IMR-90 (cell line): ENCODE measurements at regions not wholly inside any gene's neighbourhood (a gene's known extent, or its start where the extent isn't known, plus 50 kb on each side); places are given as distances from the start of the nearest gene placed in this dataset.

ENCODE experiments used
- ATAC-seq: fragments of 200-7000 bp; cut with Tn5 transposase; 2 replicates; pipeline ENCODE4 v1.9.1; 2020; ENCODE audit warnings: low read depth, mild to moderate bottlenecking, moderate library complexity
- BruUV-seq: library from RNA; stranded (reverse); fragments of 400-500 nt; replicated peaks from 2 replicates; lab custom pipeline; 2021; lab: Mats Ljungman, UMichigan
- CTCF ChIA-PET: fragments of 300-600 bp; formaldehyde crosslinking; extraction: SDS; loops from one replicate; lab custom pipeline; 2021; ENCODE audit warnings: antibody characterized with exemption; lab: Yijun Ruan, JAX
- POLR2A ChIA-PET: fragments of 300-600 bp; sonication (Branson Sonifier 250); formaldehyde crosslinking; loops from one replicate; lab custom pipeline; 2022; ENCODE audit warnings: antibody characterized with exemption; ENCODE audit not compliant: unreplicated experiment; lab: Charles Lee
- DNase-seq: peaks from one replicate; pipeline ENCODE4 v3.0.0; 2013
- H2AFZ ChIP-seq: replicated peaks from 2 replicates; pipeline ENCODE3; 2013; ENCODE audit warnings: low read length, mild to moderate bottlenecking; ENCODE audit not compliant: poor library complexity
- H2AK5ac ChIP-seq: 2 replicates; pipeline ENCODE4 v1.6.1; 2013; ENCODE audit warnings: low read depth, low read length, inconsistent platforms
- H2AK9ac ChIP-seq: replicated peaks from 2 replicates; pipeline ENCODE3; 2013; ENCODE audit warnings: mild to moderate bottlenecking, low read depth, low read length, moderate library complexity; ENCODE audit not compliant: poor library complexity
- H2BK120ac ChIP-seq: 2 replicates; pipeline ENCODE4 v1.6.1; 2013; ENCODE audit warnings: low read depth, low read length, inconsistent platforms
- H2BK15ac ChIP-seq: 3 replicates; pipeline ENCODE4 v1.6.1; 2013; ENCODE audit warnings: low read depth, low read length, inconsistent platforms
- H2BK20ac ChIP-seq: 2 replicates; pipeline ENCODE4 v1.6.1; 2013; ENCODE audit warnings: low read depth, mild to moderate bottlenecking, inconsistent platforms, low read length, moderate library complexity
- H2BK5ac ChIP-seq: 2 replicates; pipeline ENCODE4 v1.6.1; 2013; ENCODE audit warnings: mild to moderate bottlenecking, low read depth, low read length, inconsistent platforms; ENCODE audit not compliant: poor library complexity, severe bottlenecking
- H3K14ac ChIP-seq: replicated peaks from 2 replicates; pipeline ENCODE4 v1.6.1; 2013; ENCODE audit warnings: low read depth, low read length, inconsistent platforms
- H3K18ac ChIP-seq: 2 replicates; pipeline ENCODE4 v1.6.1; 2013; ENCODE audit warnings: low read depth, low read length, control low read depth
- H3K23ac ChIP-seq: 2 replicates; pipeline ENCODE4 v1.6.1; 2013; ENCODE audit warnings: low read depth, low read length, inconsistent platforms
- H3K27ac ChIP-seq: 2 replicates; pipeline ENCODE4 v1.5.1; 2013; ENCODE audit warnings: mild to moderate bottlenecking, control low read depth, low read length; ENCODE audit not compliant: insufficient read depth
- H3K27me3 ChIP-seq: 2 replicates; pipeline ENCODE4 v1.6.1; 2013; ENCODE audit warnings: low read length; ENCODE audit not compliant: control insufficient read depth, insufficient read depth
- H3K36me3 ChIP-seq: 2 replicates; pipeline ENCODE4 v1.6.1; 2013; ENCODE audit warnings: low read length, mixed read lengths; ENCODE audit not compliant: control insufficient read depth, insufficient read depth
- H3K4ac ChIP-seq: 2 replicates; pipeline ENCODE4 v1.6.1; 2013; ENCODE audit warnings: low read depth, low read length, inconsistent platforms
- H3K4me1 ChIP-seq: 2 replicates; pipeline ENCODE4 v1.6.1; 2013; ENCODE audit warnings: low read length, mixed read lengths; ENCODE audit not compliant: control insufficient read depth, insufficient read depth
- H3K4me2 ChIP-seq: 2 replicates; pipeline ENCODE4 v1.6.1; 2013; ENCODE audit warnings: low read depth, mild to moderate bottlenecking, control low read depth, low read length, moderate library complexity
- H3K4me3 ChIP-seq: 2 replicates; pipeline ENCODE4 v1.5.1; 2013; ENCODE audit warnings: low read depth, mild to moderate bottlenecking, control low read depth, low read length, moderate library complexity; ENCODE audit not compliant: insufficient read depth
- H3K56ac ChIP-seq: 2 replicates; pipeline ENCODE4 v1.6.1; 2013; ENCODE audit warnings: low read length, inconsistent platforms; ENCODE audit not compliant: insufficient read depth; ENCODE audit errors: extremely low read depth
- H3K79me1 ChIP-seq, 2 experiments: 2 replicates each; pipeline ENCODE4 v1.6.1; 2013; ENCODE audit warnings: low read length in 2 of 2, inconsistent platforms in 1 of 2, low read depth in 1 of 2
- H3K9ac ChIP-seq: 2 replicates; pipeline ENCODE4 v1.6.1; 2013; ENCODE audit warnings: low read depth, low read length, control low read depth
- H3K9me1 ChIP-seq: 2 replicates; pipeline ENCODE4 v1.6.1; 2013; ENCODE audit warnings: low read length, inconsistent platforms; ENCODE audit not compliant: insufficient read depth
- H3K9me3 ChIP-seq: 2 replicates; pipeline ENCODE4 v1.6.1; 2013; ENCODE audit warnings: low read length; ENCODE audit not compliant: control insufficient read depth, insufficient read depth
- H4K20me1 ChIP-seq: 2 replicates; pipeline ENCODE4 v1.6.1; 2013; ENCODE audit warnings: low read length, inconsistent platforms; ENCODE audit not compliant: insufficient read depth
- H4K5ac ChIP-seq: 2 replicates; pipeline ENCODE4 v1.6.1; 2013; ENCODE audit warnings: mild to moderate bottlenecking, low read depth, low read length, control low read depth
- H4K8ac ChIP-seq, 2 experiments: 2 replicates each; pipeline ENCODE4 v1.6.1; 2013; ENCODE audit warnings: low read depth in 2 of 2, low read length in 2 of 2, control low read depth in 1 of 2, inconsistent platforms in 1 of 2
- H4K91ac ChIP-seq: 2 replicates; pipeline ENCODE4 v1.6.1; 2013; ENCODE audit warnings: low read depth, low read length, inconsistent platforms; ENCODE audit not compliant: insufficient read depth
- SMC3 ChIP-seq: fragments of 150-350 bp; IDR thresholded peaks from 2 replicates; pipeline ENCODE4 v1.6.1; 2016; ENCODE audit warnings: low read depth, mild to moderate bottlenecking, antibody characterized with exemption, low read length, moderate library complexity
- whole genome bisulfite sequencing, 2 experiments: methylation state at CpG; one replicate each; pipeline versions ENCODE4 v1.1.5 to v1.1.7; 2013; ENCODE audit warnings: missing lambda C conversion rate in 2 of 2; ENCODE audit not compliant: insufficient read length in 1 of 2; ENCODE audit errors: extremely low coverage in 2 of 2; 5-methylcytosine and 5-hydroxymethylcytosine counted together
- dilution Hi-C: fragments of 300-500 bp; cut with HindIII; formaldehyde crosslinking; loops from one replicate; pipeline ENCODE4 v1.14.3; 2018; ENCODE audit warnings: low sequenced_read_pairs; ENCODE audit not compliant: unreplicated experiment
- in situ Hi-C: fragments of 300-500 bp; cut with MboI; formaldehyde crosslinking; loops from 3 replicates; pipeline ENCODE4 v1.14.3; 2019; ENCODE audit warnings: low sequenced_read_pairs, inconsistent platforms, mixed read lengths
- intact Hi-C: fragments of 100-400 bp; cut with micrococcal nuclease; formaldehyde crosslinking; loops from 2 replicates; pipeline ENCODE4 v1.10.0; 2022
- TF ChIP-seq, protein P1 (sequence below): fragments of 150-350 bp; IDR thresholded peaks from 2 replicates; pipeline ENCODE4 v1.6.1; 2016; ENCODE audit warnings: low read depth, mild to moderate bottlenecking, low read length, moderate library complexity, borderline replicate concordance
- TF ChIP-seq, protein P2 (sequence below): conservative IDR thresholded peaks from 2 replicates; pipeline ENCODE4 v1.5.1; 2012; ENCODE audit warnings: mild to moderate bottlenecking, low read depth, low read length, improper control_type of control experiment

DNA sequence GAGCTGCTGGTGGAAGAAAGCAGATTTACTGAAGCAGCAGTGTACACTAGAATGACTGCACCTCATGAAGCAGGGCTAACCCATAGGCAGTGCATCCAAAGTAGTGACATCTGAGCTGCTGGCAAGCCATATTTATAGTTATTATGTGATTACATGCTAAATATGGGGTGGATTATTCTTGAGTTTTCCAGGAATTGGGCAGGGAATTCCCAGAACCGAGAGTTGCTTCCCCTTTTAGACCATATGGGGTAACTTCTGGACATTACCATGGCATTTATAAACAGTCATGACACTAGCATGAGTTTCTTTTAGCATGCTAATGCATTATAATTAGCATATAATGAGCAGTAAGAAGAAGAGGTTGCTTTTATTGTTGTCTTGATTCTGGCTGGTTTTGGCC, 665.8 kb upstream of the POU3F4 start:
- no peak overlapping the region for H3K4me2 ChIP-seq
- no peak overlapping the region for H2AK5ac ChIP-seq
- H2BK5ac ChIP-seq = no peak overlapping the region
- no peak overlapping the region for H3K27ac ChIP-seq
- no peak overlapping the region for H3K56ac ChIP-seq
- no peak overlapping the region for H2BK120ac ChIP-seq
- intact Hi-C loops (no loop called here), dilution Hi-C loops (no loop called here), in situ Hi-C loops (no loop called here)
- H2BK20ac ChIP-seq = no peak overlapping the region
- H3K9me3 ChIP-seq = no peaks in the 10 kb centered on the region
- ChIA-PET CTCF (no interaction called here), POLR2A (no interaction called here)
- no peak for DNase-seq
- no peak overlapping the region for H3K18ac ChIP-seq
- no peaks in the 10 kb centered on the region for H4K20me1 ChIP-seq
- H4K91ac ChIP-seq = no peak overlapping the region
- no peak overlapping the region for H3K14ac ChIP-seq
- H4K8ac ChIP-seq = no peak overlapping the region
- H3K9me1 ChIP-seq = no peaks in the 10 kb centered on the region
- H3K4ac ChIP-seq = no peak overlapping the region
- H3K36me3 ChIP-seq = no peaks in the 10 kb centered on the region
- no peak overlapping the region for H2BK15ac ChIP-seq
- TF ChIP-seq, protein P1, sequence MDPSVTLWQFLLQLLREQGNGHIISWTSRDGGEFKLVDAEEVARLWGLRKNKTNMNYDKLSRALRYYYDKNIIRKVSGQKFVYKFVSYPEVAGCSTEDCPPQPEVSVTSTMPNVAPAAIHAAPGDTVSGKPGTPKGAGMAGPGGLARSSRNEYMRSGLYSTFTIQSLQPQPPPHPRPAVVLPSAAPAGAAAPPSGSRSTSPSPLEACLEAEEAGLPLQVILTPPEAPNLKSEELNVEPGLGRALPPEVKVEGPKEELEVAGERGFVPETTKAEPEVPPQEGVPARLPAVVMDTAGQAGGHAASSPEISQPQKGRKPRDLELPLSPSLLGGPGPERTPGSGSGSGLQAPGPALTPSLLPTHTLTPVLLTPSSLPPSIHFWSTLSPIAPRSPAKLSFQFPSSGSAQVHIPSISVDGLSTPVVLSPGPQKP = no peak
- TF ChIP-seq, protein P2, sequence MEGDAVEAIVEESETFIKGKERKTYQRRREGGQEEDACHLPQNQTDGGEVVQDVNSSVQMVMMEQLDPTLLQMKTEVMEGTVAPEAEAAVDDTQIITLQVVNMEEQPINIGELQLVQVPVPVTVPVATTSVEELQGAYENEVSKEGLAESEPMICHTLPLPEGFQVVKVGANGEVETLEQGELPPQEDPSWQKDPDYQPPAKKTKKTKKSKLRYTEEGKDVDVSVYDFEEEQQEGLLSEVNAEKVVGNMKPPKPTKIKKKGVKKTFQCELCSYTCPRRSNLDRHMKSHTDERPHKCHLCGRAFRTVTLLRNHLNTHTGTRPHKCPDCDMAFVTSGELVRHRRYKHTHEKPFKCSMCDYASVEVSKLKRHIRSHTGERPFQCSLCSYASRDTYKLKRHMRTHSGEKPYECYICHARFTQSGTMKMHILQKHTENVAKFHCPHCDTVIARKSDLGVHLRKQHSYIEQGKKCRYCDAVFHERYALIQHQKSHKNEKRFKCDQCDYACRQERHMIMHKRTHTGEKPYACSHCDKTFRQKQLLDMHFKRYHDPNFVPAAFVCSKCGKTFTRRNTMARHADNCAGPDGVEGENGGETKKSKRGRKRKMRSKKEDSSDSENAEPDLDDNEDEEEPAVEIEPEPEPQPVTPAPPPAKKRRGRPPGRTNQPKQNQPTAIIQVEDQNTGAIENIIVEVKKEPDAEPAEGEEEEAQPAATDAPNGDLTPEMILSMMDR = no peak
- no peak for TF ChIP-seq SMC3
- ATAC-seq = no peak
- no peaks in the 10 kb centered on the region for H3K27me3 ChIP-seq
- H3K9ac ChIP-seq = no peak overlapping the region
- no peak overlapping the region for H2AFZ ChIP-seq
- no peak overlapping the region for H2AK9ac ChIP-seq
- no peak overlapping the region for H3K23ac ChIP-seq
- no peaks in the 10 kb centered on the region for H3K79me1 ChIP-seq
- H4K5ac ChIP-seq = no peak overlapping the region
- no peaks in the 10 kb centered on the region for H3K4me1 ChIP-seq
- no TSS peak for BruUV-seq
- no peak overlapping the region for H3K4me3 ChIP-seq
- WGBS, 2 experiments = no CpG with 5 or more reads among the region's 1 CpG
